H1 (cell line): ENCODE measurements at regions not wholly inside any gene's neighbourhood (a gene's known extent, or its start where the extent isn't known, plus 50 kb on each side); places are given as distances from the start of the nearest gene placed in this dataset.

Experiments used
- CTCF ChIA-PET: fragments of 300-600 bp; sonication (Branson Sonifier 250); formaldehyde crosslinking; loops from one replicate; lab custom pipeline; 2021; ENCODE audit not compliant: partially characterized antibody; lab: Charles Lee
- POLR2A ChIA-PET: fragments of 300-600 bp; sonication (Branson Sonifier 250); formaldehyde crosslinking; loops from one replicate; lab custom pipeline; 2021; ENCODE audit warnings: inconsistent platforms; ENCODE audit not compliant: partially characterized antibody; lab: Charles Lee
- DNase-seq, 2 experiments: peaks; one replicate each; pipeline versions ENCODE4 v3.0.0 to v3.0.0-alpha.2; 2010 to 2022; ENCODE audit warnings: low spot score in 2 of 2, low read depth in 1 of 2, mixed read lengths in 1 of 2
- FAIRE-seq: peaks from 2 replicates; lab custom pipeline; 2011; peaks lifted over from hg19 to GRCh38; lab: Jason Lieb, UNC
- H2AFZ ChIP-seq: 2 replicates; pipeline ENCODE4 v1.8.1; 2012; ENCODE audit warnings: low read length, inconsistent platforms
- H2AK5ac ChIP-seq: 2 replicates; pipeline ENCODE4 v1.6.1; 2013; ENCODE audit warnings: low read depth, low read length
- H2BK120ac ChIP-seq: replicated peaks from 2 replicates; pipeline ENCODE3; 2013; ENCODE audit warnings: low read depth, low read length, inconsistent platforms
- H2BK12ac ChIP-seq: 2 replicates; pipeline ENCODE4 v1.6.1; 2013; ENCODE audit warnings: low read depth, low read length
- H2BK15ac ChIP-seq: 2 replicates; pipeline ENCODE4 v1.6.1; 2013; ENCODE audit warnings: low read length
- H2BK20ac ChIP-seq: 2 replicates; pipeline ENCODE4 v1.6.1; 2013; ENCODE audit warnings: low read length
- H2BK5ac ChIP-seq: 2 replicates; pipeline ENCODE4 v1.6.1; 2013; ENCODE audit warnings: low read depth, low read length
- H3K14ac ChIP-seq: 2 replicates; pipeline ENCODE4 v1.6.1; 2013; ENCODE audit warnings: inconsistent platforms; ENCODE audit not compliant: insufficient read length
- H3K18ac ChIP-seq: 2 replicates; pipeline ENCODE4 v1.6.1; 2013; ENCODE audit warnings: low read length; ENCODE audit errors: extremely low read depth
- H3K23ac ChIP-seq: 2 replicates; pipeline ENCODE4 v1.6.1; 2013; ENCODE audit warnings: inconsistent platforms; ENCODE audit not compliant: insufficient read length
- H3K23me2 ChIP-seq: 2 replicates; pipeline ENCODE4 v1.6.1; 2013; ENCODE audit warnings: low read depth, low read length
- H3K27ac ChIP-seq: 2 replicates; pipeline ENCODE4 v1.6.1; 2011; ENCODE audit warnings: low read depth, low read length, inconsistent platforms
- H3K27me3 ChIP-seq, 4 experiments: replicated peaks in 1 of 4; 1 replicate in 1 of 4; 2 replicates in 3 of 4; pipeline versions ENCODE4 v1.6.1 to v1.8.1; 2011 to 2013; ENCODE audit warnings: low read length in 3 of 4, mild to moderate bottlenecking in 3 of 4, inconsistent platforms in 2 of 4, mixed read lengths in 2 of 4, moderate library complexity in 1 of 4; ENCODE audit not compliant: control insufficient read depth in 3 of 4, insufficient read depth in 3 of 4; ENCODE audit errors: extremely low read depth in 1 of 4
- H3K36me3 ChIP-seq, 4 experiments: 2 replicates each; pipeline versions ENCODE4 v1.6.1 to v1.8.1; 2011 to 2013; ENCODE audit warnings: mild to moderate bottlenecking in 4 of 4, low read length in 3 of 4, moderate library complexity in 2 of 4, control low read depth in 1 of 4, inconsistent platforms in 1 of 4; ENCODE audit not compliant: insufficient read depth in 4 of 4, control insufficient read depth in 2 of 4
- H3K4ac ChIP-seq: replicated peaks from 2 replicates; pipeline ENCODE3; 2013; ENCODE audit warnings: low read length, low read depth, mixed read lengths, inconsistent platforms; ENCODE audit not compliant: insufficient read length
- H3K4me1 ChIP-seq, 4 experiments: replicated peaks in 1 of 4; 1 replicate in 1 of 4; 2 replicates in 3 of 4; pipeline versions ENCODE4 v1.6.1 to v1.8.1; 2011 to 2013; ENCODE audit warnings: low read length in 3 of 4, inconsistent platforms in 2 of 4, mixed read lengths in 1 of 4; ENCODE audit not compliant: insufficient read depth in 4 of 4, control insufficient read depth in 3 of 4
- H3K4me2 ChIP-seq, 2 experiments: 2 replicates each; pipeline versions ENCODE4 v1.6.1 to v1.8.1; 2011 to 2013; ENCODE audit warnings: low read depth in 2 of 2, low read length in 2 of 2, control low read depth in 1 of 2, inconsistent platforms in 1 of 2, mild to moderate bottlenecking in 1 of 2; ENCODE audit not compliant: insufficient read depth in 1 of 2
- H3K4me3 ChIP-seq, 4 experiments: fragments of 200-600, 300-600 bp in 1 of 4; sonication (generic), shearing (Covaris generic), sonication (Bioruptor Twin) in 1 of 4; 2 replicates each; pipeline versions ENCODE4 v1.5.1 to v1.8.1; 2011 to 2016; ENCODE audit warnings: low read length in 4 of 4, low read depth in 3 of 4, control low read depth in 2 of 4, inconsistent platforms in 2 of 4, mild to moderate bottlenecking in 2 of 4, mixed read lengths in 1 of 4, moderate library complexity in 1 of 4; ENCODE audit not compliant: insufficient read depth in 2 of 4; ENCODE audit errors: extremely low read depth in 1 of 4
- H3K56ac ChIP-seq: replicated peaks from 2 replicates; pipeline ENCODE3; 2013; ENCODE audit warnings: low read depth, mild to moderate bottlenecking, mixed read lengths, low read length, inconsistent platforms; ENCODE audit not compliant: insufficient read length
- H3K79me1 ChIP-seq: 2 replicates; pipeline ENCODE4 v1.6.1; 2013; ENCODE audit warnings: low read depth, low read length, control low read depth
- H3K79me2 ChIP-seq, 2 experiments: 2 replicates each; pipeline versions ENCODE4 v1.6.1 to v1.8.1; 2012 to 2013; ENCODE audit warnings: low read length in 2 of 2, mild to moderate bottlenecking in 2 of 2, inconsistent platforms in 1 of 2; ENCODE audit not compliant: insufficient read depth in 2 of 2, control insufficient read depth in 1 of 2
- H3K9ac ChIP-seq, 4 experiments: replicated peaks in 1 of 4; 1 replicate in 1 of 4; 2 replicates in 3 of 4; pipeline versions ENCODE4 v1.6.1 to v1.8.1; 2011 to 2013; ENCODE audit warnings: low read depth in 3 of 4, low read length in 3 of 4, control low read depth in 2 of 4, mild to moderate bottlenecking in 2 of 4, moderate library complexity in 2 of 4, inconsistent platforms in 1 of 4; ENCODE audit errors: extremely low read depth in 1 of 4
- H3K9me3 ChIP-seq, 2 experiments: 2 replicates each; pipeline versions ENCODE4 v1.6.1 to v1.8.1; 2012 to 2013; ENCODE audit warnings: mild to moderate bottlenecking in 2 of 2, moderate library complexity in 2 of 2, control low read depth in 1 of 2, inconsistent platforms in 1 of 2, low read depth in 1 of 2, low read length in 1 of 2, mixed read lengths in 1 of 2; ENCODE audit not compliant: insufficient read depth in 2 of 2
- H4K20me1 ChIP-seq, 2 experiments: replicated peaks in 1 of 2; 2 replicates each; pipeline versions ENCODE3 to v1.8.1; 2011 to 2013; ENCODE audit warnings: inconsistent platforms in 2 of 2, low read length in 2 of 2, mild to moderate bottlenecking in 1 of 2; ENCODE audit not compliant: insufficient read depth in 2 of 2, control insufficient read depth in 1 of 2
- H4K5ac ChIP-seq: 2 replicates; pipeline ENCODE4 v1.6.1; 2013; ENCODE audit warnings: low read length, low read depth, mixed read lengths, inconsistent platforms; ENCODE audit not compliant: insufficient read length
- H4K8ac ChIP-seq: 2 replicates; pipeline ENCODE4 v1.8.0; 2013; ENCODE audit warnings: mild to moderate bottlenecking, moderate library complexity, low read length, inconsistent platforms; ENCODE audit not compliant: insufficient read depth; ENCODE audit errors: extremely low read depth
- H4K91ac ChIP-seq: replicated peaks from 2 replicates; pipeline ENCODE3; 2013; ENCODE audit warnings: low read length, mixed read lengths, inconsistent platforms; ENCODE audit not compliant: insufficient read length
- BCL11A ChIP-seq, 2 experiments: IDR thresholded peaks; one replicate each; pipeline ENCODE4 v1.6.1; 2011; ENCODE audit warnings: low read depth in 2 of 2, low read length in 2 of 2, mild to moderate bottlenecking in 2 of 2
- HDAC2 ChIP-seq, 2 experiments: fragments of 300-600 bp in 1 of 2; sonication (generic) in 1 of 2; IDR thresholded peaks; 2 replicates each; pipeline ENCODE4 v1.6.1; 2011 to 2012; ENCODE audit warnings: low read depth in 2 of 2, low read length in 2 of 2, mild to moderate bottlenecking in 2 of 2, moderate library complexity in 2 of 2, borderline replicate concordance in 1 of 2, inconsistent platforms in 1 of 2
- KDM5A ChIP-seq: fragments of 200-600 bp; IDR thresholded peaks from 2 replicates; pipeline ENCODE4 v1.7.1; 2012; ENCODE audit warnings: mild to moderate bottlenecking, low read length, inconsistent platforms, mixed read lengths
- NRF1 ChIP-seq: IDR thresholded peaks from 2 replicates; pipeline ENCODE4 v1.6.1; 2011; ENCODE audit warnings: mild to moderate bottlenecking, low read depth, low read length, improper control_type of control experiment
- POLR2AphosphoS5 ChIP-seq: IDR thresholded peaks from 2 replicates; pipeline ENCODE4 v1.6.1; 2011; ENCODE audit warnings: low read depth, low read length
- RBBP5 ChIP-seq: IDR thresholded peaks from 2 replicates; pipeline ENCODE4 v1.7.1; 2012; ENCODE audit warnings: low read depth, mild to moderate bottlenecking, inconsistent platforms, low read length, moderate library complexity, borderline replicate concordance
- SIN3A ChIP-seq, 2 experiments: IDR thresholded peaks in 1 of 2; conservative IDR thresholded peaks in 1 of 2; 2 replicates each; pipeline ENCODE4 v1.6.1; 2011 to 2012; ENCODE audit warnings: low read length in 2 of 2, improper control_type of control experiment in 1 of 2, low read depth in 1 of 2, mild to moderate bottlenecking in 1 of 2
- SP4 ChIP-seq: IDR thresholded peaks from 2 replicates; pipeline ENCODE4 v1.6.1; 2012; ENCODE audit warnings: low read length, inconsistent platforms
- TAF1 ChIP-seq: IDR thresholded peaks from 2 replicates; pipeline ENCODE4 v1.6.1; 2011; ENCODE audit warnings: mild to moderate bottlenecking, low read depth, low read length
- USF2 ChIP-seq: IDR thresholded peaks from 2 replicates; pipeline ENCODE4 v1.6.1; 2011; ENCODE audit warnings: low read length, improper control_type of control experiment
- WGBS, 2 experiments: shearing (Covaris generic) in 1 of 2; methylation state at CpG; one replicate each; pipeline versions ENCODE4 v1.1.6 to v1.1.7; 2013 to 2015; ENCODE audit warnings: low lambda C conversion rate in 2 of 2, mixed read lengths in 2 of 2, inconsistent platforms in 1 of 2, low coverage in 1 of 2, missing lambda C conversion rate in 1 of 2; ENCODE audit not compliant: insufficient replicate concordance in 2 of 2, insufficient coverage in 1 of 2, insufficient read length in 1 of 2; ENCODE audit errors: extremely low coverage in 1 of 2, missing lambda C conversion rate in 1 of 2; 5-methylcytosine and 5-hydroxymethylcytosine counted together

GRCh38 chr12:116426391-116427136 is 132.6 kb upstream of the MAP1LC3B2 start:
- Histone ChIP-seq H2BK12ac (peak overlapping the region; percentile 99), H3K9me3 (peaks cover 0 to 3% of the 10 kb centered on the region in 2 experiments; a peak in 2 of 4 replicates), H3K23ac (no peak overlapping the region), H3K27me3 (peaks cover 0 to 4% (median 0%) of the 10 kb centered on the region in 4 experiments; a peak in 1 of 7 replicates), H4K20me1 (no peaks in the 10 kb centered on the region), H3K4me1 (peaks cover 4 to 21% (median 16%) of the 10 kb centered on the region in 4 experiments; a peak in 5 of 7 replicates), H2AK5ac (peak overlapping the region; percentile 77; the same call in 1 of the 2 replicates), H4K5ac (peak overlapping the region; percentile 8), H3K18ac (peak overlapping the region; percentile 88), H3K36me3 (no peaks in the 10 kb centered on the region), H3K23me2 (peaks cover 4% of the 10 kb centered on the region), H3K4me2 (peak overlapping the region; percentile 67 to 81), H2BK5ac (peak overlapping the region; percentile 86), H3K56ac (no peak overlapping the region), H3K4me3 (peak overlapping the region in 1 of 4 experiments; percentile 44; a peak in 1 of 8 replicates), H4K91ac (no peak overlapping the region), H3K14ac (no peak overlapping the region), H3K79me1 (no peaks in the 10 kb centered on the region), H2AFZ (no peak overlapping the region), H3K4ac (no peak overlapping the region), H3K27ac (peak overlapping the region; percentile 76), H4K8ac (no peak overlapping the region), H3K9ac (peak overlapping the region in 2 of 4 experiments; percentile 25 to 37; a peak in 1 of 7 replicates), H2BK15ac (no peak overlapping the region), H3K79me2 (no peaks in the 10 kb centered on the region), H2BK120ac (no peak overlapping the region), H2BK20ac (peak overlapping the region; percentile 98)
- POLR2A ChIA-PET, result interaction anchor here (1.0 to 1.5 kb wide), 11 partner anchors 10 to 173 kb away, joined by 3 to 9 read pairs (median 4); no protein-coding TSS in a partner anchor
- 39% methylated on average over 13 of the region's 13 CpGs; no CpG with 5 or more reads in 1 of the 2 experiments for WGBS, 2 experiments
- FAIRE-seq (peak; percentile 32), DNase-seq (peak; percentile 62 to 89)
- CTCF ChIA-PET, result interaction anchor here (0.7 to 1.3 kb wide), 5 partner anchors 10 to 176 kb away, joined by 3 to 4 read pairs (median 3); no protein-coding TSS in a partner anchor
- TF ChIP-seq SIN3A (conservative IDR thresholded peaks at IDR 0.05 in 1 of 2, IDR thresholded peaks at IDR 0.05 in 1 of 2; ENCODE audit: low read depth in 1 of 2, low read length in 2 of 2) (no peak), TAF1 (0 out of 2 replicates have a peak, but pooled peaks have one; percentile 27), BCL11A (IDR thresholded peaks at IDR 0.05; ENCODE audit: low read depth in 2 of 2, low read length in 2 of 2) (no peak), POLR2AphosphoS5 (no peak), KDM5A (no peak), RBBP5 (0 out of 2 replicates have a peak, but pooled peaks have one; percentile 6), NRF1 (no peak), SP4 (no peak), USF2 (no peak), HDAC2 (IDR thresholded peaks at IDR 0.05; ENCODE audit: borderline replicate concordance in 1 of 2, low read depth in 2 of 2, low read length in 2 of 2) (no peak; a peak in 1 of 4 replicates)
